ENCODE measurements at regions not wholly inside any gene's neighbourhood (a gene's known extent, or its start where the extent isn't known, plus 50 kb on each side); places are given as distances from the start of the nearest gene placed in this dataset.
"Not testable (repeated sequence)": the region's sequence is repeated elsewhere in the genome, so short reads cannot be mapped to it uniquely, and the experiment has no call there.

DNA sequence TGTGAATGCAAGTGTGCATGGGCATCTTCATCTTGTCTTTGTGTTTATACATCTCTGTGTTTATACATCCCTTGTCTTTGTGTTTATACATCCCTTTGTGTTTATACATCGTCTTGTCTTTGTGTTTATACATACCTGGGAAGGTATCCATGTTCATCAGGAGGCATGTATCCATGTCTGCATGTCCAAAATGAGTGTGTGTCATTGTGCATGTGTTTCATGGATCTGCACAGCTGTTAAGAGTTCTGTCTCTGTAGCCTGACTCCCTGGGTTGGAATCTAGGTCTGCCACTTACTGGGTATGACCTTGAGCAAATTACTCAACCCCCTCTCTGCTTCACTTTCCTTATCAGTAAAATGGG lies 50.1 kb upstream of the SIRPA start:
- Mint-ChIP-seq H3K4me3 (no peak overlapping the region), H3K27me3 (peaks cover 2% of the 10 kb centered on the region), H3K27ac (no peak overlapping the region), H3K36me3 (no peaks in the 10 kb centered on the region), H3K4me1 (peaks cover 10% of the 10 kb centered on the region), H3K9me3 (peaks cover 2% of the 10 kb centered on the region)
- POLR2A ChIA-PET = no interaction called here
- ATAC-seq (ENCODE audit: low read depth) (no peak), DNase-seq (no peak)

DNA sequence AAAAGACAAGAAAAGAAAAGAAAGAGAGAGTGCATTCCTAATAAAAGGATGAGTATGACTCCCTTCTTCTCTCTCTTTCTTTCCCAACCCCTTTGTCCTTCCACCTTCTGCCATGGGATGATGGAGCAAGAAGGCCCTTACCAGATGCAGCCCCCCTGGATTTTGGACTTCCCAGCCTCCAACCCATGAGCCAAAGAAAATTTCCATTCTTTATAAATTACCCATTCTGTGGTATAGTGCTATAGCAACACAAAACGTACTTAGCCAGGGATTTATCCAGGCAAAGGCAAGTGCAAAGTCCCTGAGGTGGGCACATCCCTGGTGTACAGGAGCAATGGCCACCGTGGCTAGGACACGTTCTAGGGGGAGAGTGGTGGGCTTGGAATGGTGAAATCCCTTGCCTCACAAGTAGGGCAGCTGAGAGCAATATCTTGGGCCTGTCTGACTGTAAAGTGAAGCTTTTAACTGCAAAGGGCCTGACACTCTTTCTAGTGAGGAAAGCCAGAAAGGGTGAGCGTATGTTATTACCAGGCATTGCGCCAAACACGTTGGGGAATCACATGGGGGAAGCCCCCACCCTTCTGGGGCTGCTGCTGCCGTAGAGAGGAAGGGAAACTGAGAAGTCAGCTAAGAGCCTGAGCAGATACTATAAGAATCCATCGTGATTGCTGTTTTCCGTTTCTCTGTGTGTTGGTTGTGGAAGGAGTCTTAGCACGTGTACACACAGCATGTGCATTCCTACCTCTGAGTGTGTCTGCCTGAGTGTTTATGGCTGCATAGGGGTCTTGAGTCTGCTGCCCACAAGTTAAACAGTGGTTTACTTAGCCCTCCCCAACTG lies 50.7 kb upstream of the SIRPA start:
- ATAC-seq (ENCODE audit: low read depth) (peak; percentile 42), DNase-seq (no peak)
- H3K36me3 Mint-ChIP-seq = no peaks in the 10 kb centered on the region
- peaks cover 8% of the 10 kb centered on the region for H3K4me1 Mint-ChIP-seq
- H3K9me3 Mint-ChIP-seq = peaks cover 2% of the 10 kb centered on the region
- H3K27ac Mint-ChIP-seq = no peak overlapping the region
- no peak overlapping the region for H3K4me3 Mint-ChIP-seq
- POLR2A ChIA-PET = interaction anchor here (0.7 kb wide), 1 partner anchor 107 kb away, joined by 3 read pairs; no protein-coding TSS in a partner anchor
- H3K27me3 Mint-ChIP-seq = peaks cover 2% of the 10 kb centered on the region

DNA sequence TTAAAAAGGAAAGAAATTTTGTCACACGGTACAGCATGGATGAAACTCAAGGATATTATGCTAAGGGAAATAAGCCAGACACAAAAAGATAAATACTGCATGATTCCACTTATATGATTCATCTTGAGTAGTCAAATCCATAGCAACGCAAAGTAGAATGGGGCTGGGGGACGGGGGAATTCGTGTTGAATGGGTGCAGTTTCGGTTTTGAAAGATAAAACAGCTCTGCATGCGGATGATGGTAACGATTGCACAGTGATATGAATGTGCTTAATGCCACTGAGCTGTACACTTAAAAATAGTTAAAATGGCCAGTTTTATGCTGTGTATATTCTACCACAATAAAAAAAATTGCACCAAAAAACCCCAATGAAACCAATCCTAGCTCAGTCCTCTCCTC lies 52.9 kb upstream of the SIRPA start:
- Mint-ChIP-seq H3K4me1 (peaks cover 6% of the 10 kb centered on the region), H3K9me3 (no peaks in the 10 kb centered on the region), H3K36me3 (no peaks in the 10 kb centered on the region), H3K27ac (no peak overlapping the region), H3K27me3 (peaks cover 4% of the 10 kb centered on the region), H3K4me3 (no peak overlapping the region)
- POLR2A ChIA-PET = no interaction called here
- DNase-seq = no peak
- no peak for ATAC-seq (ENCODE audit: low read depth)

GRCh38 chr20:1841554-1842140 lies 53.6 kb upstream of the SIRPA start:
- Mint-ChIP-seq H3K9me3 (no peaks in the 10 kb centered on the region), H3K36me3 (no peaks in the 10 kb centered on the region), H3K4me1 (peaks cover 6% of the 10 kb centered on the region), H3K4me3 (no peak overlapping the region), H3K27me3 (peaks cover 4% of the 10 kb centered on the region), H3K27ac (no peak overlapping the region)
- no peak for DNase-seq
- POLR2A ChIA-PET = no interaction called here
- no peak for ATAC-seq (ENCODE audit: low read depth)

- Mint-ChIP-seq H3K27me3 (peaks cover 7% of the 10 kb centered on the region), H3K4me1 (peaks cover 6% of the 10 kb centered on the region), H3K27ac (no peak overlapping the region), H3K9me3 (no peaks in the 10 kb centered on the region), H3K4me3 (no peak overlapping the region), H3K36me3 (no peaks in the 10 kb centered on the region)
- no peak for ATAC-seq (ENCODE audit: low read depth)
- DNase-seq = no peak
- POLR2A ChIA-PET = no interaction called here
Observed at GRCh38 chr20:1840817-1841553, 54.2 kb upstream of the SIRPA start.

DNA sequence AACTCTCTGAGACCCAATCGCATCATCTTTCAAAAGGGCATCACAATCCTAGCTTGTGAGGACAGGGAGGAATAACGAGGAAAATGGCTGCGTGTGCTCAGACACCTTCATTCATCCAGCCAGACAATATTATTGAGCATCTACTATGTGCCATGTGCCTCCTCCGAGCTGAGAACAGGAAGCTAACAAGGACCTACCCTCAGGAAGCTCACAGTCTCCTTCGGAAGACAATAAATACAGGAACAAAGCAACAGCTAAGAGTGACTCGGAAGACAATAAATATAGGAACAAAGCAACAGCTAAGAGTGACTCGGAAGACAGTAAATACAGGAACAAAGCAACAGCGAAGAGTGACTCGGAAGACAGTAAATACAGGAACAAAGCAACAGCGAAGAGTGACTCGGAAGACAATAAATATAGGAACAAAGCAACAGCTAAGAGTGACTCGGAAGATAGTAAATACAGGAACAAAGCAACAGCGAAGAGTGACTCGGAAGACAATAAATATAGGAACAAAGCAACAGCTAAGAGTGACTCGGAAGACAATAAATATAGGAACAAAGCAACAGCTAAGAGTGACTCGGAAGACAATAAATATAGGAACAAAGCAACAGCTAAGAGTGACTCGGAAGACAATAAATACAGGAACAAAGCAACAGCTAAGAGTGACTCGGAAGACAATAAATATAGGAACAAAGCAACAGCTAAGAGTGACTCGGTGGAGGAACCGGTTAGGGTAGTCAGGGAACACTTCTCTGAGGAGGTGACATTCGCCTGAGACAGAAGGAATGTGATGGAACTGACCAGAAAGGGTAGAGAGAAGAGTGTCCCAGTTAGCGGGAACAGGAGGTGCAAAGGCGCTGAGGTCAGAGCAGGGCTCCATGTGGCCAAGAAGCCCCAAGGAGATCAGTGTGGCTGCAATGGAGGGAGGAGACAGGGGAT lies 55.6 kb upstream of the SIRPA start:
- DNase-seq; H3K27me3 Mint-ChIP-seq; ATAC-seq (ENCODE audit: low read depth); H3K4me3 Mint-ChIP-seq; POLR2A ChIA-PET; H3K4me1 Mint-ChIP-seq; H3K27ac Mint-ChIP-seq; H3K36me3 Mint-ChIP-seq; H3K9me3 Mint-ChIP-seq: not testable (repeated sequence)

DNA sequence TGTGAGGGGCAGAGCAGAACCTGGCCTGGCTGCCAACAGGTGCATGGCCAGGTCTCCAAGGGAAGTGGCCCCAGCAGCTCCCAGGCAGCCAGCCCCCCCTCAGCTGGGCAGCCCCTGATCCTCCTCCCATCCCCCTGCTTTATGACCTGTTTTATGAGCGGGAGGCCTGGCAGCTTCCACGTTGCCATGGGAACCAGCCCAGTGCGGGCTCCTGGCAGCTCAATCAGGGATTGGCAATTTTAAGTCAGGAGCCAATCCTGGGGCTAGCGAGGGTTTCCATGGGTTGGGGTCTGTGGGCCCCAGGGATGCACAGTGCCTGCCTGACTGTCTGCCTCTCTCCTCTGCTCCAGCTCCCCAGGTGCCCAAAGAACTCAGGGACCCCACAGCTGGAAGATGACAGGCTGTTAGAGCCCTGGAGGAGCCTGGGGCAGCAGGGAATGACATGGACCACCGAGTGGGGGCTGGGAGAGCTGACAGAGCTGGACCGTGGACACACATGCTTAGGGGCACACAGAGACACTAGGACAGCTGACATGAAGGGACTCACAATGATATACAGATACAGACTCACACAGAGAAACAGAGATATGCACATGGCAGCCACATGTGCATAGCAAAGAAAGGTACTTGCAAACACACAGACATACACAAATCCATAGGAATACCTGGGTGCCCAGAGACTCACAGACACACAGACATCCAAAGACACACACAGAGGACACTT lies 56.5 kb upstream of the SIRPA start:
- no peaks in the 10 kb centered on the region for H3K4me1 Mint-ChIP-seq
- peaks cover 7% of the 10 kb centered on the region for H3K27me3 Mint-ChIP-seq
- no peak overlapping the region for H3K27ac Mint-ChIP-seq
- POLR2A ChIA-PET = no interaction called here
- ATAC-seq (ENCODE audit: low read depth) (no peak), DNase-seq (no peak)
- H3K36me3 Mint-ChIP-seq = no peaks in the 10 kb centered on the region
- H3K9me3 Mint-ChIP-seq = no peaks in the 10 kb centered on the region
- no peak overlapping the region for H3K4me3 Mint-ChIP-seq

DNA sequence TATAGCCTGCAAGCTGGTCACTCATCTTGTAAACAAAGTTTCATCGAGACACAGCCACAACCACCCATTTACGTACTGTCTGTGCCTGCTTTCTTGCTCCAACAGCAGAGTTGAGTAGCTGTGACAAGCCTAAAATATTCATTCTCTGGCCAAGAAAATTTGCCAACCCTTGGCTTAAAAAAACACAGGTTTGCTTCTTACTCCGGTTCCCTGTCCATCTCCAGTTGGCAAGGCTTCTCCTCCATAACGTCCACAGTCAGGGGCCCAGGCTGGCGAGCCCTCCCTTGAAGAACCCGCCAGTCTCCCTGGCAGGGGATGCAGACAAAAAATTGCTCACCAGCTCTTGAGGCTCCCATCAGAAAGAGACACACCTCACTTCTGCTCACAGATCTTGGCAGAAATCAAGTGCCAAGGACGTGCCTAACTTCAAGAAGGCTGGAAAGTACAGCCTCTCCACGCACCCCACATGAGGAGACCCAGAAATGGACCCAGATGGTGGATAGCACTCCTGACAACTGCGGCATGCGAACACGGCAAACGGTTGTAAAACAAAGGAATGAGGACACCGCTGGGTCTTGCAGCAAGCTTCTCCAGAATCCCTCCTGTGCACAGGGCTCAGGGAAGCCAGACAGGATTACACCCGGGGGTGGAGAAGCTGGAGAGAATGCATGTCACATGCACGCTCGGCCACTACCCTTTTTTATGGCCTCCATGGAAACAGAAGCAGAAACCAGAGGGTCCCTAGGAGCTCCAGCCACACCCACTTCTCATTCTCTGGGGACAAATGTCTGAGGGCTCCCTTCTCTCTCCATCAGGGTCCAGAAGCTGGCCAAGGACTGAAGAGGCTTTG lies 59.8 kb upstream of the SIRPA start:
- Mint-ChIP-seq H3K4me1 (no peaks in the 10 kb centered on the region), H3K27me3 (peaks cover 8% of the 10 kb centered on the region), H3K9me3 (no peaks in the 10 kb centered on the region), H3K27ac (no peak overlapping the region), H3K4me3 (no peak overlapping the region), H3K36me3 (no peaks in the 10 kb centered on the region)
- no peak for DNase-seq
- POLR2A ChIA-PET = no interaction called here
- no peak for ATAC-seq (ENCODE audit: low read depth)

DNA sequence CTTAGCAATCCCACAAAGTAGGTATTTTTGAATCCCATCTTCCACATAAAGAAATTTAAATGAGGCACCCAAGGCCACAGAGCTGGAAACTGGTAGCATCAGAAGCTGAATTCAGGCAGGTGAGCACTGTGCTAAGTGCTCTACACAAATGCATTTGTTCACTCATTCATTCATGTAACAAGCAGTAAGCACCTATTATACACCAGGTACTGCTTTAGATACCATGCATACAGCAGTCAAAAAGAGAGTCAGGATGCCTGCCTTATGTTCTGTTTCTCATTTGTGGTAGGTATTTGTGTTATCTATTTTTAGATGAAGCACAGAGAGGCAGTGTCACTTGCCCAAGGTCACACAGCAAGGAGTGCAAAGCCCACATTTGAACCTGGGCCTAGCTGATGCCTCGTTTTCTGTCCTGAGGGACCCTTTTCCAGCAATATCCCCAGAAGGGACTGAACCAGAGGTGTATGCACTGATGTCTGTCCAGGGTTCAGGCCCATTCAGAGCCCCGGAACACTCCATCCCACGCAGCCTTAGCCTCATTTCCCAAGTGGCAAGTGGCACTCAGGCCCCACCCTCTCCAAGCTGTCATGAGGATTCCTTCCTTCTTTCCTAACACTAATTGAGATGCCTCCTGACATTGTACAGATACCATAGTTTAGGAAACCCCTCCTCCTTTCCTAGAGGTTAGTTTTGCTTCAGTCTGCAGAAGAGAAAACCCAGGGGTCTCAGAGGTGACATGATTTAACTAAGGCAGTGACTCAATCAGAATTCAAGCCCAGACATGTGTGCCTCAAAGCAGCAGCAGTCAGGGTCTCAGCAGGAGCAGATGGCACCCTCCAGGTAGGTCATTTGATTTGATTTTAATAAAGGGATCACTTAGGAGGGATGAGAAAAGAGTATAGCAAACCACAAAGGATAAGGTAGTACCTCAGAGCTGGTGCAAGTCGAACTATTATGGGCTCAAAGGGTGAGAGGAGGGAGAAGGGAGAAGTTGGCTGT lies 61.2 kb upstream of the SIRPA start:
- H3K4me1 Mint-ChIP-seq = no peaks in the 10 kb centered on the region

DNA sequence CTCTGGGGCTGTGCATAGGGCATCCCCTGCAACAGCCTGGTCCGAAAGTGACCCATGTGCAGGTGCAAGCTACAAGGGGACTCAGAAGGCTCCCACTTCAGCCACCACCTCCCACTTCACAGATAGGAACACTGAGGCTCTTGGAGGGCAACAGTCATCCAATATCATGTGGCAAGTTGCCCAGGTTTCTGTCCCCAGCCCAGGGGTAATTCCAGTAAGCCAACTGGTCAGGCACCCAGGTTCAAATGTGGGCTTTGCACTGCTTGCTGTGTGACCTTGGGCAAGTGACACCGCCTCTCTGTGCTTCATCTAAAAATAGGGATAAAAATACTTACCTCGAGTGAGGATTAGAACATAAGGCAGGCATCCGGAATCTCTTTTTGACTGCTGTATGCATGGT lies 62.0 kb upstream of the SIRPA start:
- DNase-seq = no peak
- POLR2A ChIA-PET = no interaction called here
- ATAC-seq (ENCODE audit: low read depth) = no peak
- H3K4me3 Mint-ChIP-seq = no peak overlapping the region
- no peaks in the 10 kb centered on the region for H3K4me1 Mint-ChIP-seq
- H3K9me3 Mint-ChIP-seq = no peaks in the 10 kb centered on the region
- H3K27me3 Mint-ChIP-seq = peaks cover 4% of the 10 kb centered on the region
- H3K27ac Mint-ChIP-seq = no peak overlapping the region
- H3K36me3 Mint-ChIP-seq = no peaks in the 10 kb centered on the region

More for the DNA sequence above, 61.2 kb upstream of the SIRPA start:
- no peaks in the 10 kb centered on the region for H3K9me3 Mint-ChIP-seq
- no peak overlapping the region for H3K27ac Mint-ChIP-seq
- no peak for DNase-seq
- H3K36me3 Mint-ChIP-seq = no peaks in the 10 kb centered on the region
- peaks cover 8% of the 10 kb centered on the region for H3K27me3 Mint-ChIP-seq
- POLR2A ChIA-PET = no interaction called here
- ATAC-seq (ENCODE audit: low read depth) = no peak
- H3K4me3 Mint-ChIP-seq = no peak overlapping the region

- POLR2A ChIA-PET = no interaction called here
- Mint-ChIP-seq H3K9me3 (no peaks in the 10 kb centered on the region), H3K36me3 (no peaks in the 10 kb centered on the region), H3K27me3 (peaks cover 4% of the 10 kb centered on the region), H3K4me1 (no peaks in the 10 kb centered on the region), H3K27ac (no peak overlapping the region), H3K4me3 (no peak overlapping the region)
- no peak for DNase-seq
- no peak for ATAC-seq (ENCODE audit: low read depth)
Observed at GRCh38 chr20:1832634-1833033, 62.6 kb upstream of the SIRPA start.
